AG04450 (cell line): ENCODE measurements at regions not wholly inside any gene's neighbourhood (a gene's known extent, or its start where the extent isn't known, plus 50 kb on each side); places are given as distances from the start of the nearest gene placed in this dataset.

Experiments used
- CTCF ChIA-PET: fragments of 300-600, 350-600 bp; formaldehyde crosslinking; extraction: SDS; loops from one replicate; lab custom pipeline; 2022; ENCODE audit warnings: antibody characterized with exemption, inconsistent platforms; lab: Charles Lee
- POLR2A ChIA-PET: fragments of 350-600 bp; formaldehyde crosslinking; extraction: SDS; loops from one replicate; lab custom pipeline; 2021; ENCODE audit warnings: antibody characterized with exemption, inconsistent platforms; lab: Yijun Ruan, JAX
- DNase-seq: peaks from one replicate; pipeline ENCODE4 v3.0.0-alpha.2; 2011; ENCODE audit warnings: low read depth, low spot score
- H3K27ac ChIP-seq: one replicate; pipeline ENCODE4 v1.5.1; 2012; ENCODE audit warnings: low read depth, low read length, control low read depth
- H3K27me3 ChIP-seq: one replicate; pipeline ENCODE4 v1.6.0; 2012; ENCODE audit warnings: low read length; ENCODE audit not compliant: control insufficient read depth, insufficient read depth
- H3K4me3 ChIP-seq: 2 replicates; pipeline ENCODE4 v1.5.1; 2011; ENCODE audit warnings: mild to moderate bottlenecking, low read depth, low read length, control low read depth
- H3K9me3 ChIP-seq: 2 replicates; pipeline ENCODE4 v1.5.1; 2012; ENCODE audit warnings: low read length; ENCODE audit not compliant: control insufficient read depth, insufficient read depth
- CTCF ChIP-seq: IDR thresholded peaks from 2 replicates; pipeline ENCODE4 v1.5.1; 2011; ENCODE audit warnings: low read depth, low read length, control low read depth, inconsistent platforms

DNA sequence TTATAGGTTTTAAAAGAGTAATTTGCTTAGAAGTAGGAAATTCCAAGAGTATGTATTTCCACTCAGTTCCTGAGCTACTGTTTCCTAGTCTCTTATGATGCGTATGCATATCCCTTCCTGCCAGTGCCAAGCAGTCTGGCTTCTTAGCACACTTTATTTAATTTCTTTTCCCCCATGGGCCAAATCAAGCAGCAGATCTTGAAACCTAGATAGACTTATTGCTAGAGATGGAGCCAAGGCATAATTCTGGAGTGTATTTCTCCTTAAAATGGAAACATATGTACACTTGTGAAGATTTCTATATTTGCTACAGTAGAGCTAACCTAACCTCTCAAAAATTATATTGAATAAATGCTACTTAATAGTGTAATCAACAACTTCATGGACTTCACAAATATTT is 2337.6 kb downstream of the PCDH7 start:
- CTCF ChIA-PET: no interaction called here
- Histone ChIP-seq H3K9me3 (no peaks in the 10 kb centered on the region), H3K4me3 (no peak overlapping the region), H3K27me3 (no peaks in the 10 kb centered on the region), H3K27ac (no peak overlapping the region)
- no peak for DNase-seq
- TF ChIP-seq CTCF: no peak
- POLR2A ChIA-PET: no interaction called here

DNA sequence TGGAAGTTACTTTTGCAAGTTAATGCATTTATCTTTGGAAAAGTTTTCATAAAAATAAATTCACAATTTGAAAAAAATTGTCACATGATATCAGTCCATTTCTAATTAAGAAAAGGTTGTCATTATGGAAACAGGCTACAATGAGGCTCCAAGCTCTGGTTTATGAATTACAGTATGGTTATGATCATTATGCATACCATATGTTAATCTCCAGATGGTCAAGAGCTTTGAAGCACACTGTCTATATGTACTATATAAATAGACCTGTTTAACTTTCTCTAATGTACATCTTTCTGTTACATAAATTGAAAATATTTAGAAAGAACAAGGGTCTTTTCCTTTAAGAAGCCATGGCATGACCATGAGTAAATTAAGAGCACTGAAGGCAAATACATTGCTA is 2338.8 kb downstream of the PCDH7 start:
- Histone ChIP-seq H3K9me3 (no peaks in the 10 kb centered on the region), H3K27ac (no peak overlapping the region), H3K4me3 (no peak overlapping the region), H3K27me3 (no peaks in the 10 kb centered on the region)
- no peak for DNase-seq
- ChIA-PET POLR2A (no interaction called here), CTCF (no interaction called here)
- no peak for TF ChIP-seq CTCF

DNA sequence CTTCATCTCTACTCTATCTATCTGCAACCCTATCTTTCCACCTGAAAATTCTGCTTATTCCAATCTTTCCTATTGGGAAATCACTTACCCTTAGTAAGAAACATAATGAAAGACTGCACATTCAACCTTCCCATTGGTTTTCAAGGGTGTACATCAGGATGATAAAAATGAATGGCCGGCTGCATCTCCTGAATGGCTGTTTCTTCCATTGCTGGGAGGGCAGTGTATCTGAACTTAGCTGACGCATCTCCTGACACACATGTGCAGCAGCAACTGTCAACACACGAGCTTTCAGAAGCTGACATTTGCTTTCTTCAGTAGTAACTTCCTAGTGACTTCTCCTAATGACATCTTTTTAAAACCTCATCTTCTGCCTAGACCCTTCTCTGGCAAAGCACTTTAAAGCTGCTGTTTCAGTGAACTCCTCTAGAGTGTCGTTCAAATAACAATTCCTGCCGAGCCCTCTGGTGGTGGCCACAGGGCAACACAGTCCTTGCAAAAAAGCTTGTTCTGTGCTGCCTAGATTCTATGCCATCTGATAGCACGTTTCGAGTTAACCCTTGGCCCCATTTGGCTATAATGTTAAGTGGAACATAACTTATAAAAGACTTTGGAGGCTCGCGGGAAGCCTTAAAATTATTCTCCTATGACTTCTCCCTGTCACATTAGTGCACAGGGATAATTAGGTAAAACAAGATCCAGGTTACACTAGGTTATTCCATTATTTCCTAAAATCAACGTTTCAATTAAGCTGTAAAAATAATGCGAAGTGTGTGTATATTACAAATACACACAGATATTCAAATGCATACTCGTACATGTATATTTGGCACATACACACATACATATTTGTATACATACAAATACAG is 2340.7 kb downstream of the PCDH7 start:
- peak; percentile 87 for TF ChIP-seq CTCF
- Histone ChIP-seq H3K27me3 (no peaks in the 10 kb centered on the region), H3K9me3 (no peaks in the 10 kb centered on the region), H3K4me3 (no peak overlapping the region), H3K27ac (no peak overlapping the region)
- POLR2A ChIA-PET: no interaction called here
- peak; percentile 7 for DNase-seq
- CTCF ChIA-PET: interaction anchor here (0.6 to 1.6 kb wide), 8 partner anchors 10 to 1788 kb away, joined by 3 to 20 read pairs (median 4); no protein-coding TSS in a partner anchor

DNA sequence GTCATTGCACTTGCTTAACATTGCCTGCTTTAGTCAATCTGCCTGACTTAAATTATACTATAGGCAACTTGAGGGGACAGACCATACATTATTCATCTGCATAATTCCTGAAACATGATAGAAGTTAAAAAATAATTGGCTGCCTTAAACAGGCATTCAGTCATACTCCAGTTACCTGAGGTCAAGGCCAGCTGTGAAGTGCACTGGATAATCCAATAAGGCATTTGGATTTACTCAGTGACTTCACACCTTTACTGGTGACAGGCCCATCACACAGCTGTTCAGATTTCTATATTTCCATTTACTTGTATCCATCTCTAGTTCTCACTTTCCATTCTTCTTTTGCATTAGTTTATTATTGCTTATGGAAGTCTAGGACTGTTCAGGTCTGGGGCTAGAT is 2341.6 kb downstream of the PCDH7 start:
- TF ChIP-seq CTCF: no peak
- ChIA-PET POLR2A (no interaction called here), CTCF (interaction anchor here (0.6 to 1.6 kb wide), 7 partner anchors 11 to 133 kb away, joined by 3 to 20 read pairs (median 5); no protein-coding TSS in a partner anchor)
- DNase-seq: no peak
- Histone ChIP-seq H3K27ac (no peak overlapping the region), H3K9me3 (no peaks in the 10 kb centered on the region), H3K27me3 (no peaks in the 10 kb centered on the region), H3K4me3 (no peak overlapping the region)

- ChIA-PET POLR2A (no interaction called here), CTCF (interaction anchor here (0.8 to 1.6 kb wide), 2 partner anchors 13 to 19 kb away, joined by 3 to 5 read pairs; no protein-coding TSS in a partner anchor)
Observed at GRCh38 chr4:33062155-33062806, 2342.1 kb downstream of the PCDH7 start.

More at GRCh38 chr4:33062155-33062806, 2342.1 kb downstream of the PCDH7 start:
- no peaks in the 10 kb centered on the region for H3K27me3 ChIP-seq
- no peak overlapping the region for H3K27ac ChIP-seq
- no peak for TF ChIP-seq CTCF
- no peak overlapping the region for H3K4me3 ChIP-seq
- H3K9me3 ChIP-seq: no peaks in the 10 kb centered on the region
- no peak for DNase-seq
